ENCODE measurements at regions not wholly inside any gene's neighbourhood (a gene's known extent, or its start where the extent isn't known, plus 50 kb on each side); places are given as distances from the start of the nearest gene placed in this dataset.

DNA sequence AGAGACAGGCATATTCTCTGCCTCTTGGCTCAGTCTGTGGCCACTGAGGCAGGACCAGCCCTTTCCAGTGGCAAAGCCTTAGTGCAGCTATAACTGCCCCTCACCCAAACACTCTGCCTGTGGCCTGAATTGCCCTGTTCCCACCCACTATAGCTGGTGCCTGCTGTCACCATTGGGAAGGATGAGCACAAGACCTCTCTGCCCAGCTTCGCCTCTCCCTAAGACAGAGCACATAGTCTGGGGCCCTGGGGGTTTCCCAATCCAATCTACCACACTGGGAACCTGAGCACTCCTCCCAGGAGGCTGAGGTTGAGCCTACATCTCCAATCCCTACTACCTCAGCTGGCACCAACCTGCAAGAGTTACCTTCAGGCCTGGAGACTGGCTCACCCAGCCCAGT, 670.4 kb downstream of the JRKL start:
- TF ChIP-seq CTCF (conservative IDR thresholded peaks at IDR 0.05; ENCODE audit: low read depth in 2 of 2) (no peak), POLR2AphosphoS5 (IDR thresholded peaks at IDR 0.05; ENCODE audit: low read depth) (no peak), EZH2phosphoT487 (IDR thresholded peaks at IDR 0.05; ENCODE audit: unreplicated experiment) (no peak)

Measured in GM23338 (cell line).